T-helper 17 cell (primary cell): ENCODE measurements at regions not wholly inside any gene's neighbourhood (a gene's known extent, or its start where the extent isn't known, plus 50 kb on each side); places are given as distances from the start of the nearest gene placed in this dataset.

ENCODE experiments used
- ATAC-seq: fragments of 150-1000 bp; cut with Tn5 transposase; 2 replicates; pipeline ENCODE4 v1.10.0; 2021; ENCODE audit warnings: mild to moderate bottlenecking, moderate library complexity
- DNase-seq, 3 donors: peaks; one replicate each; pipeline versions ENCODE4 v3.0.0 to v3.0.0-alpha.2; 2020 to 2021
- H3K9me3 ChIP-seq: one replicate; pipeline ENCODE4 v1.7.0; 2013; ENCODE audit warnings: low read length, mild to moderate bottlenecking; ENCODE audit not compliant: control insufficient read depth, poor library complexity, severe bottlenecking
- H3K27ac Mint-ChIP-seq: one replicate; pipeline ENCODE4 v1.8.0; 2022; ENCODE audit warnings: mild to moderate bottlenecking, moderate library complexity, mixed read lengths
- H3K27me3 Mint-ChIP-seq: one replicate; pipeline ENCODE4 v1.8.0; 2022; ENCODE audit warnings: mixed read lengths
- H3K36me3 Mint-ChIP-seq: one replicate; pipeline ENCODE4 v1.8.0; 2022; ENCODE audit warnings: low read depth, mixed read lengths
- H3K4me1 Mint-ChIP-seq: one replicate; pipeline ENCODE4 v1.8.0; 2022; ENCODE audit warnings: mild to moderate bottlenecking, mixed read lengths
- H3K4me3 Mint-ChIP-seq: one replicate; pipeline ENCODE4 v1.8.0; 2022; ENCODE audit warnings: mild to moderate bottlenecking, moderate library complexity, mixed read lengths

DNA sequence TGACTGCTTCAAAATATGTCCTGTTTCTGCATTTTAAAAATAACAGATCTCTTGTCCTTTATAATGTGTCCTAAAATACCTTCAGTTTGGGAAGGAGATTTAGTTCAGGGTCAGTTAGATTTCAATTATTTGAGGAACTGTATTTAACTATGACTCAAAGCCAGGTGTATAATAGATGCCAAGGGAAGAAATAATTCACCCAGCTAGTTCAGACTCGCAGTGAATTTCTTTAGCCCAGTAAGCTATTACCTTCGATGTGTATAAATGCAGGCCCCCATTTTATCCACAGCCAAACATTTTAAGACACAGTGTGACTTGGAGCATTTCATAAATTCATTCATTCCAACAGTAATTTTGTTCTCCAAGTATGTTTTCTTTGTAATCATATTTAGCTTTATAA is 458.0 kb downstream of the ZNF385D start:
- Mint-ChIP-seq H3K27ac (no peak overlapping the region), H3K4me1 (no peaks in the 10 kb centered on the region), H3K4me3 (no peak overlapping the region), H3K27me3 (no peaks in the 10 kb centered on the region), H3K36me3 (no peaks in the 10 kb centered on the region)
- DNase-seq (no peak), ATAC-seq (no peak)
- no peaks in the 10 kb centered on the region for H3K9me3 ChIP-seq

DNA sequence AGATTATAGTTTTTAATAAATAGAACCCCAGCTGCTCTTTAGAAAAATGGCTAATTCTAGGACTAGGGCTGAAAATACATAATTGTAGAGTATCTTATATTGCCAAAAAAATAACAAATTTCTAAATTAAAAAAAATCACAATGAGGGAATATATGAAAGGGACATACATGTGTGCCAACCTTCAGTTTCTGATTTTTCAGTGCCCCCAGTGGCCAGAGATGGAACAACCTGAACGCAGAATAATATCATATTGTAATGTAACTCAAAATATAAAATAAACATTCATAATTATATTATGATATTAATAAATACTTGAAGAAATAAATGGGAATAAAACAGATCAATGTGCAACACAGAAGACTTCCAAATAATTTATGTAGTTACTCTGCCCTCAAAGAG is 460.5 kb downstream of the ZNF385D start:
- DNase-seq (no peak), ATAC-seq (no peak)
- H3K9me3 ChIP-seq = no peaks in the 10 kb centered on the region
- Mint-ChIP-seq H3K4me3 (no peak overlapping the region), H3K27ac (no peak overlapping the region), H3K27me3 (no peaks in the 10 kb centered on the region), H3K36me3 (no peaks in the 10 kb centered on the region), H3K4me1 (no peaks in the 10 kb centered on the region)

DNA sequence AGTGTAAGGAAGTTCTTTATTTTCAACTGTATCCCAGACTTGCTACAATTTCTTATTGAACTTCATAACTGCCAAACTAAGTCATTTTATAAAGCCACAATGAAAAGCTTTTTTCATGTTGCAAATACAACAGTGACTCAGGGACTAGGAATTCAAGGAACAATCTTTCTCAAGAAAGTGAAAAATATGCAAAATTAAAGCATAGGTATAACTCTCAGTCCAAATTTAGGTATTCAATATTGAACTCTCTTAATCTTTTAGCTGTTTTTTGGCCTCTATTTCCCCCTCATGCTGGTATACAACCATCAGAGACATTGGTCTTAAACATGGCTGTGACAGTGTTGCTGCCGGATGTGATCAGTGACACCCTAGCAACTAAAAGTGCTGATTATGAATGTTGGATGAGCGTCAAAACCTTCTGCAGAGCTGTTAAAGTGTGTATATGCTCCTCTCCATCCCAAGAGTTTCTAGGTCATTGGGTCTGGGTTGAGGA is 476.9 kb downstream of the ZNF385D start:
- H3K4me3 Mint-ChIP-seq = no peak overlapping the region
- ATAC-seq (no peak), DNase-seq (no peak)
- no peaks in the 10 kb centered on the region for H3K4me1 Mint-ChIP-seq
- H3K36me3 Mint-ChIP-seq = no peaks in the 10 kb centered on the region
- no peaks in the 10 kb centered on the region for H3K9me3 ChIP-seq
- H3K27me3 Mint-ChIP-seq = no peaks in the 10 kb centered on the region
- H3K27ac Mint-ChIP-seq = no peak overlapping the region

DNA sequence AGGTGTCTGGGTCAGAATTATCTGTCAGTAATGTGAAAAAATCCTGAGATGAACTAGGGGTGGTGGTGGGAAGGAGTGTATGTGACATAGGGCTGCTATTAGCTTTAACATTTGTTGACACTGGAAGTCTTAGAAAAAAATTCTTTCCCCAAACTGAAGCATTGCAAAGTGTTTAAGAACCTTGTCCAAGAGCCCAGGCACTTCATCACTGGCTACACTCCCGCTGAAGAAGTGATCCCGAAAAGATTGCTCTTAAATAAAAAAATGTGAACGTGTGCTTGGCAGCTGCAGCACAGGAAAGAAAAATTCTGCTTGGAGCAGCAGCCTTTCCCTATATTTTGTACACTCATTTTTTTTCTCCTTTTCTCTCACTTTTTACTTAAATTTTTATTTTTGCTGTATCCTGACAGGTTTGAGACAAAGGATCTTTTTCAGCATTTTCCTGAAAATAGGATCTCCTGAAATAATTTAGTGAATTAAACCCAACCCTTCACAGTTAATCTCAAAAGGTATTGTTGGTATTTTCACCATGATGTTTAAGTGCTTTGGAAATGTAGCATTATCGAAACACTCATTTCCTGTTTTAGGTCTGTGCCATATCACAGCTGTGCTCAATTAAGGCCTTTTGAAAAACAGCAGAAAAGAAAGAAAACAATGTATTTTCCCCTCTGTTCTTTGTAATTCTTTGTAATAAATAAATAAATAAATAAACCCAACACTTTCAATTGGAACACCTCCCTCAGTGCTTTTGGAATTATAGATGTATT is 477.6 kb downstream of the ZNF385D start:
- DNase-seq (no peak), ATAC-seq (no peak)
- Mint-ChIP-seq H3K27ac (no peak overlapping the region), H3K36me3 (no peaks in the 10 kb centered on the region), H3K4me3 (no peak overlapping the region), H3K27me3 (no peaks in the 10 kb centered on the region), H3K4me1 (no peaks in the 10 kb centered on the region)
- no peaks in the 10 kb centered on the region for H3K9me3 ChIP-seq

DNA sequence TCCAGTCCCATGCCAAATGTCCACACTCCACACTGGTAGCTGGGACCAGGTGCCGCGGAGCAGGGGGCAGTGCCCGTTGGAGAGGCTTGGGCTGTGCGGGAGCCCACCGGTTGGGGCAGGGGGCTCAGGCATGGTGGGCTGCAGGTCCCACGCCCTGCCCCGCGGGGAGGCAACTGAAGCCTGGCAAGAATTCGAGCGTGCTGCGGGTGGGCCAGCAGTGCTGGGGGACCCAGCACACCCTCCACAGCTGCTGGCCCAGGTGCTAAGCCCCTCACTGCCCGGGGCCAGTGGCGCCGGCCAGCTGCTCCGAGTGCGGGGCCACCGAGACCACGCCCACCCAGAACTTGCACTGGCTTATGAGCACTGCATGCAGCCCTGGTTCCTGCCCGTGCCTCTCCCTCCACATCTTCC is 479.4 kb downstream of the ZNF385D start:
- ATAC-seq (no peak), DNase-seq (no peak)
- Mint-ChIP-seq H3K4me3 (no peak overlapping the region), H3K36me3 (no peaks in the 10 kb centered on the region), H3K27ac (no peak overlapping the region), H3K4me1 (no peaks in the 10 kb centered on the region), H3K27me3 (no peaks in the 10 kb centered on the region)
- no peaks in the 10 kb centered on the region for H3K9me3 ChIP-seq

DNA sequence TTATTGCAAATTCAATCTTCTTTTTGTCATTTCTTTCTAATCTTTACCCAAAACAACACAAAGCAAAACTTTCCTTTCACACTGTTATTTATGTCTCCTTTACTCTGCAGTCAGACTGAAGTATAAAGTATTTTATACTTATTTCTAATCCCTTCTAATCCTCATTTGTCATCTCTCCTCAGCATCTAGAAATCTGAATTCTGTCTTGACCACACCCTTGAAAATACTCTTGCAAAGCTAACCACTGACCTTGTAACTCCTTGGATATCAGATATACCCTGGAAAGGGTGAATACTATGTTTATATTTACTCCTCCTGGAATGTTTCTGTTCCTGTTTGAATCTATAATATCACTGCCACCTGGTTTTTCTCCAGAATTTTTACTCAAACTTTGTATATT is 481.1 kb downstream of the ZNF385D start:
- Mint-ChIP-seq H3K36me3 (no peaks in the 10 kb centered on the region), H3K27ac (no peak overlapping the region), H3K27me3 (no peaks in the 10 kb centered on the region), H3K4me3 (no peak overlapping the region), H3K4me1 (no peaks in the 10 kb centered on the region)
- no peak for ATAC-seq
- no peaks in the 10 kb centered on the region for H3K9me3 ChIP-seq
- no peak for DNase-seq

DNA sequence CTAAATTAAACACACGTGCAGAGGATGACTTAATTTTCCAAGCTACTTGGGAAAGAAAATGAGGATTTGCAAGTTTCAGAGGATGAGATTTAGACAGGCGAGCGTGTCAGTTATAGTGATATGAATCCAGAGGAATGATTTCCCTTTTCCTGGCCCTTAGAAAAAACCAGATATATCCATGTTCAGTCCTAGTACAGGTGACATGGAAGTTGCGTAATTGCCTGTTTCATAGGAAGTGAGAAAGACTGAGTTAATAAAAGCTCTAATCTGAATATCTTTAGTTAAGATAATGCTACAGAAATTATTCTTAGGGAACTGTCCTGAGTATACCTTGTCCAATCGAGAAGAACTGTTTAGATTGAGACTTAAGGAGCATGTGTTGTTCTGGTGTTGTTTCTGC is 490.5 kb downstream of the ZNF385D start:
- H3K36me3 Mint-ChIP-seq = no peaks in the 10 kb centered on the region
- ATAC-seq = no peak
- H3K4me3 Mint-ChIP-seq = no peak overlapping the region
- DNase-seq = no peak
- no peaks in the 10 kb centered on the region for H3K4me1 Mint-ChIP-seq
- no peaks in the 10 kb centered on the region for H3K27me3 Mint-ChIP-seq
- no peaks in the 10 kb centered on the region for H3K9me3 ChIP-seq
- H3K27ac Mint-ChIP-seq = no peak overlapping the region

DNA sequence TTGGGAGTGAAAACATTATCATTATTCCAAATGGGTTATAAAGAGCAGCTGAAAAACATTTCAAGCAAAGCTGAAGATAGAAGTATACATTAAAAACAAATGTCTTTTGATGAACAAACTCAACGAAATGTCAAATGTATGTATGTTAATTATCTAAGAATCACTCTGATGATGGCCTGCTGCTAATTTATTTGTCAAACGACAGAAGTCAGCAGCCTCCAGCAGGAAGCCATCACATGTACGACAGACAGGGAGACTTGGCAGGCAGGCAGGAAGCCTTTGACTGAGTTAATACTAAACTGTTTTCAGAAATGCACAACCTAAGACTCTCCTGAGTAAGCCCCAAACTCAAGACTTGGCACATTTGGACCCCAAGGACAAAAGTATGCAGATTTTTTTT is 491.1 kb downstream of the ZNF385D start:
- H3K27ac Mint-ChIP-seq = no peak overlapping the region
- no peak for DNase-seq
- H3K9me3 ChIP-seq = no peaks in the 10 kb centered on the region
- ATAC-seq = no peak
- H3K36me3 Mint-ChIP-seq = no peaks in the 10 kb centered on the region
- no peaks in the 10 kb centered on the region for H3K4me1 Mint-ChIP-seq
- no peak overlapping the region for H3K4me3 Mint-ChIP-seq
- H3K27me3 Mint-ChIP-seq = no peaks in the 10 kb centered on the region

DNA sequence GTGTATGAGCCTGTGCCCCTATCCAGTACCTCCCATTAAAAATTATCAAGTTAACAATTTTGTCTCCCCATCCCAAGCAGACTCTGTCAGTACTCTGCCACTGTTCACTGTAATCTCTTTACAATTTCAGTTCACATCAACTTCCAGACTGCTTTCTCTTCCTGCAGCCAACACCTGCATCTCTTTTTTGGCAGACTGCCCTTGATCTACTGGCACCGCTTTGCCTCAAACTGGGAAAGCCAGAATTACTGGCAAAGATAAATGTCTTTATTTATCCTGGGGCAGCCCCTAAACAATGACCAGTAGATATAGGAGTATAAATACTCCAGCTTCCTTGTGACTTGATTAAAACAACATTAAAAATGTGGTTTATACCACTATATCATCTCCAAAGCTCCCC is 494.1 kb downstream of the ZNF385D start:
- H3K4me1 Mint-ChIP-seq = no peaks in the 10 kb centered on the region
- DNase-seq (no peak), ATAC-seq (no peak)
- H3K27ac Mint-ChIP-seq = no peak overlapping the region
- H3K4me3 Mint-ChIP-seq = no peak overlapping the region
- H3K36me3 Mint-ChIP-seq = no peaks in the 10 kb centered on the region
- no peaks in the 10 kb centered on the region for H3K27me3 Mint-ChIP-seq
- no peaks in the 10 kb centered on the region for H3K9me3 ChIP-seq

DNA sequence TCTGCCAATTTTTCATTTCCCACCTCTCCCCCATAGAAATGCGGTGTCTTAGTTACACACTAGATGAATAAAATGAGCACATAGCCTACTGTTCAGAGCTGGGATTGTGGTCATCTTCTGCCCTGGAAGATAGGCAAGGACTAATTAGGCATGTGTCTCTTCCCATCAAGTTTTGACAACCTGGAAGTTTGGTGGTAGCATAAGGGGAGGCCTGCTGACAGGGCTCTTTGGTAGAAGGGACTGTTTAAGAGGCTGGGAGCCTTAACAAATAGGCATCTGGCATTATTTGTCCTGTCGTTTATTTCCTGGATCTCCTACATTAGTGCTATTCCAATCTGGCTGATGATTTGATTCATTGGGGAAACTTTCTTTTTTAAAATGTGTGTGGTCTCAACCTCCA is 512.3 kb downstream of the ZNF385D start:
- H3K9me3 ChIP-seq = no peaks in the 10 kb centered on the region
- DNase-seq (no peak), ATAC-seq (no peak)
- Mint-ChIP-seq H3K36me3 (no peaks in the 10 kb centered on the region), H3K4me1 (no peaks in the 10 kb centered on the region), H3K27me3 (no peaks in the 10 kb centered on the region), H3K27ac (no peak overlapping the region), H3K4me3 (no peak overlapping the region)

DNA sequence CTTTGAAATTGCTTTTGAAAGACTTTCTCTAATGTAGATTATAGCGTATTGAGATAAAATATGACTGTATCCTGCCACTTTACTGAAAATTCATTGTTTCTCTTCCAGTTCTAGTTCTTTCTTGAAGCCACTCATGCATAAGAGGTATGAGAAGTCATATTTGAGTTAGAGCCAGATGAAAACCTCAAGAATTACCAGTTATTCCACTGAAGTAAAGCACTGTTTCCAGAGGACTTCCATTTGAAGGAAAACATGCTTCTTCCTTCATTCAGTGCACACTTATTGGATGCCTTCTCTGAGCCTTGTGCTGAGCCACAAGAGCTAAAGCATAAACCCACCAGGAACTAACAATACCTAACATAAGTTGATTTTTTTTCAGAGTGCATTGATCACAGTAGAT is 513.4 kb downstream of the ZNF385D start:
- no peaks in the 10 kb centered on the region for H3K9me3 ChIP-seq
- no peak overlapping the region for H3K4me3 Mint-ChIP-seq
- ATAC-seq (no peak), DNase-seq (no peak)
- no peaks in the 10 kb centered on the region for H3K36me3 Mint-ChIP-seq
- no peaks in the 10 kb centered on the region for H3K27me3 Mint-ChIP-seq
- no peaks in the 10 kb centered on the region for H3K4me1 Mint-ChIP-seq
- H3K27ac Mint-ChIP-seq = no peak overlapping the region

DNA sequence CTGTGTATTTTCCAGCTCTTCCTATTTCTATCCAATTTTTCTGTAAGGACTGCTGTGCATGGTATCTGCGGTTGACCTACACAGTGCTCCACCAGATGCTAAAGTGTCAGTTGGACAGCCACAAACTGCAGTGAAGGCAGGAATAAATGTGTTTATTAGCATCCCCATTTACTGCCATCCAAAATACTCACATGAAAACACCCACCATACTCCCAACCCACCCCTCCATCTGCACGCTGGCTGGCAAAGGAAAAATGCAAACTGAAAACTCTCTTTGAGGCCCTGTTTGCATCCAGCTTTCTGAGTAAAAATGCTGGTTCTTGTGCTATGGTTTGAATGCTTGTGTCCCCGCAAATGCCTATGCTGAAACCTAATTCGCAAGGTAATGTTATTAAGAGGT is 515.5 kb downstream of the ZNF385D start:
- H3K4me1 Mint-ChIP-seq = no peaks in the 10 kb centered on the region
- DNase-seq (no peak), ATAC-seq (no peak)
- H3K27me3 Mint-ChIP-seq = no peaks in the 10 kb centered on the region
- H3K4me3 Mint-ChIP-seq = no peak overlapping the region
- no peaks in the 10 kb centered on the region for H3K36me3 Mint-ChIP-seq
- H3K27ac Mint-ChIP-seq = no peak overlapping the region
- H3K9me3 ChIP-seq = no peaks in the 10 kb centered on the region

DNA sequence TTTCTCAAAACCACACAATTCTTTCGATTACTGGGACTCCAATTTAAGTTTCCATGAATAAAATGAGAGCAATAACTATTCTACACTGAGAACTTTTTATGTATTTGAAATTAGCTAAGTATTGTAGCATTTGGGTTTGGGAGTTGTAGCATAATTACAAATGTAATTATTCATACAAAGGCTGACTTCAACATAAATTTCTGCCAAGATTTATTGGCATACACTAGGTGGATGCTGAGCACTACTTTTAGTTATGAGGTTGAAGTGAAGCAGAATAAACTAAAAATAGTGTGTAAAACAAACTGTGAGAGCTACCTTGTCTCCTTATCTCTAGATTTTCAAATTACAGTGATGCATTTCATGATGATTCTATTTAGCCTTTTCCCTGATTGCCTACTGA is 516.1 kb downstream of the ZNF385D start:
- Mint-ChIP-seq H3K36me3 (no peaks in the 10 kb centered on the region), H3K27ac (no peak overlapping the region), H3K27me3 (no peaks in the 10 kb centered on the region), H3K4me1 (no peaks in the 10 kb centered on the region), H3K4me3 (no peak overlapping the region)
- ATAC-seq (no peak), DNase-seq (no peak)
- no peaks in the 10 kb centered on the region for H3K9me3 ChIP-seq

DNA sequence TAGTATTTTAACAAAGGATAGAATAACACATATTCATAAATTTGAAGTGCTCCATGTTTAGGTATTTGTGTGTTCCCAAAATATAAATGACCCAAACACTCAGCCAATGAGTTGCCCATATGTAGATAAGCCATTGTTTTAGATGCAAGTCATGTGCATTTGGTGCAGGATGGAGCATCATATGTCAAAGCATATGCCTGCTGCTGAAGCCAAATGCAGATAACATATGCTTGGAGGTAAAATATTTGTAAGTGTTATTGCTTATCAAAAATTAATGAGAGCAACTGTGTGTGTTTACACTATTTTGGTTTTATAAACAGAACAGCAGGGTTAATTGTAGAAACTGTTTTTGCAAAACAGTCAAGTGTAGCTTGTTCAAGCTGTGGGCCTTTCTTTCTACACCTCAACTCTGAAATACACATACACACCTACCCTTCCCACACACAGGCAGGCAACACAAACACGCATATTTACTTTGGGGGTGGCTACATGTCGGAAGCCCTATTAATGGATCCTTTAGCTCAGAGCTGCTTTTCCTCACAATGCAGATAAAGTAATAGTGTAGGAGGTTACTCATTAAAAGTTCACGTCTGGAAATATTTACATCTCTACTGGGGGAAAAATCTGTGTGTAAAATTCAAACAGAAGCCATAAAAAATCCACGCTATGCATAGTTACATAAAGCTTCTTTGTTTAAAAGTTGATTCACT is 521.4 kb downstream of the ZNF385D start:
- H3K27me3 Mint-ChIP-seq = no peaks in the 10 kb centered on the region
- DNase-seq (no peak), ATAC-seq (no peak)
- H3K4me1 Mint-ChIP-seq = no peaks in the 10 kb centered on the region
- H3K27ac Mint-ChIP-seq = no peak overlapping the region
- H3K36me3 Mint-ChIP-seq = no peaks in the 10 kb centered on the region
- no peak overlapping the region for H3K4me3 Mint-ChIP-seq
- no peaks in the 10 kb centered on the region for H3K9me3 ChIP-seq
